Astrocyte of the cerebellum (primary cell): ENCODE measurements at regions not wholly inside any gene's neighbourhood (a gene's known extent, or its start where the extent isn't known, plus 50 kb on each side); places are given as distances from the start of the nearest gene placed in this dataset.

Source experiments
- DNase-seq: peaks from one replicate; pipeline ENCODE4 v3.0.0-alpha.2; 2011; ENCODE audit warnings: low read depth
- H3K4me3 ChIP-seq: 2 replicates; pipeline ENCODE4 v1.5.1; 2011; ENCODE audit warnings: mild to moderate bottlenecking, low read depth, low read length, moderate library complexity
- CTCF ChIP-seq: IDR thresholded peaks from 2 replicates; pipeline ENCODE4 v1.5.1; 2012; ENCODE audit warnings: low read length, low read depth, moderate library complexity, mild to moderate bottlenecking; ENCODE audit errors: missing control alignments
- in situ Hi-C: cut with HindIII; loops from 2 replicates; pipeline ENCODE4 v1.10.0; 2017; ENCODE audit warnings: low sequenced_read_pairs

- in situ Hi-C loops = no loop called here
- no peak for DNase-seq
- TF ChIP-seq CTCF = no peak
These were observed 402.8 kb downstream of the NXPE2 start for GRCh38 chr11:115080923-115081680.

GRCh38 chr11:115081972-115082371 is 403.6 kb downstream of the NXPE2 start:
- TF ChIP-seq CTCF = no peak

More at GRCh38 chr11:115080923-115081680, 402.8 kb downstream of the NXPE2 start:
- no peak overlapping the region for H3K4me3 ChIP-seq

GRCh38 chr11:115083144-115083806 is 404.9 kb downstream of the NXPE2 start:
- in situ Hi-C loops = no loop called here
- TF ChIP-seq CTCF = no peak
- H3K4me3 ChIP-seq = no peak overlapping the region
- DNase-seq = no peak

More at GRCh38 chr11:115081972-115082371, 403.6 kb downstream of the NXPE2 start:
- H3K4me3 ChIP-seq = no peak overlapping the region
- in situ Hi-C loops = no loop called here
- no peak for DNase-seq

- no peak for TF ChIP-seq CTCF
- no peak overlapping the region for H3K4me3 ChIP-seq
- in situ Hi-C loops = no loop called here
- no peak for DNase-seq
These were observed 405.9 kb downstream of the NXPE2 start for GRCh38 chr11:115084231-115084630.

- peak; percentile 27 for DNase-seq
- H3K4me3 ChIP-seq = no peak overlapping the region
- in situ Hi-C loops = no loop called here
- TF ChIP-seq CTCF = no peak
These were observed 407.3 kb downstream of the NXPE2 start for GRCh38 chr11:115085461-115086210.

- no peak for TF ChIP-seq CTCF
- in situ Hi-C loops = no loop called here
- H3K4me3 ChIP-seq = no peak overlapping the region
- no peak for DNase-seq
These were observed 409.5 kb downstream of the NXPE2 start for GRCh38 chr11:115087791-115088190.
